ENCODE measurements at regions not wholly inside any gene's neighbourhood (a gene's known extent, or its start where the extent isn't known, plus 50 kb on each side); places are given as distances from the start of the nearest gene placed in this dataset.

DNA sequence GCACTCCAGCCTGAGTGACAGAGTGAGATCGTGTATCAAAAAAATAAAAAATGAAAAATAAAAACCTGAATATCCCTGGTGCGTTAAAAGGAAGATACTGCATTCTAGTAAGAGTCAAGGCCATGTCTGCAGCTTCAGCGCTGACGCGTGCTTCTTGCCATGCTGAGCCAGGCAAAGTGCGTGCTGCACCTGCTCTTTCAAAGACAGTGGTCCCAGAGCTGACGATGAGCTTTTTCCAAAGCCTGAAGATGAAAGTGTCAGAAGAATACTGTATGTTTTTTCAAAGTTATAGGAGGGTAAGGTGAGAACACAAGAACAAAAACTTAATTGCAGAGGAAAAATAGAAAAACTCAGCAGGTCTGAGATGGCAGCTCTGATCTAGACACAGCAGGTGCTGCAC, 115.1 kb downstream of the RNASET2 start:
- TF ChIP-seq, protein P1, sequence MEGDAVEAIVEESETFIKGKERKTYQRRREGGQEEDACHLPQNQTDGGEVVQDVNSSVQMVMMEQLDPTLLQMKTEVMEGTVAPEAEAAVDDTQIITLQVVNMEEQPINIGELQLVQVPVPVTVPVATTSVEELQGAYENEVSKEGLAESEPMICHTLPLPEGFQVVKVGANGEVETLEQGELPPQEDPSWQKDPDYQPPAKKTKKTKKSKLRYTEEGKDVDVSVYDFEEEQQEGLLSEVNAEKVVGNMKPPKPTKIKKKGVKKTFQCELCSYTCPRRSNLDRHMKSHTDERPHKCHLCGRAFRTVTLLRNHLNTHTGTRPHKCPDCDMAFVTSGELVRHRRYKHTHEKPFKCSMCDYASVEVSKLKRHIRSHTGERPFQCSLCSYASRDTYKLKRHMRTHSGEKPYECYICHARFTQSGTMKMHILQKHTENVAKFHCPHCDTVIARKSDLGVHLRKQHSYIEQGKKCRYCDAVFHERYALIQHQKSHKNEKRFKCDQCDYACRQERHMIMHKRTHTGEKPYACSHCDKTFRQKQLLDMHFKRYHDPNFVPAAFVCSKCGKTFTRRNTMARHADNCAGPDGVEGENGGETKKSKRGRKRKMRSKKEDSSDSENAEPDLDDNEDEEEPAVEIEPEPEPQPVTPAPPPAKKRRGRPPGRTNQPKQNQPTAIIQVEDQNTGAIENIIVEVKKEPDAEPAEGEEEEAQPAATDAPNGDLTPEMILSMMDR (IDR thresholded peaks at IDR 0.05) = no peak
- TF ChIP-seq EZH2 (IDR thresholded peaks at IDR 0.05) = no peak

Measured in neural progenitor cell (in vitro differentiated cells).